GM23338 (cell line): ENCODE measurements at regions not wholly inside any gene's neighbourhood (a gene's known extent, or its start where the extent isn't known, plus 50 kb on each side); places are given as distances from the start of the nearest gene placed in this dataset.

Experiments used
- ATAC-seq: fragments of 200-7000 bp; cut with Tn5 transposase; 3 replicates; pipeline ENCODE4 v1.9.1; 2020
- DNase-seq: peaks from one replicate; pipeline ENCODE4 v3.0.0-alpha.2; 2015; ENCODE audit warnings: low spot score
- H2AFZ ChIP-seq: fragments of 200-600 bp; sonication (generic); 2 replicates; pipeline ENCODE4 v1.8.0; 2016; ENCODE audit warnings: antibody characterized with exemption, mild to moderate bottlenecking, moderate library complexity
- H3F3A ChIP-seq: fragments of 200-600 bp; sonication (generic); replicated peaks from 2 replicates; pipeline ENCODE4 v1.8.0; 2017; ENCODE audit warnings: antibody characterized with exemption, mixed run types, low read depth
- H3K27ac ChIP-seq: fragments of 200-600 bp; sonication (generic); 2 replicates; pipeline ENCODE4 v1.6.1; 2016; ENCODE audit warnings: low read depth
- H3K27me3 ChIP-seq: fragments of 200-600 bp; sonication (generic); 2 replicates; pipeline ENCODE4 v1.8.0; 2016; ENCODE audit warnings: mild to moderate bottlenecking, mixed run types, moderate library complexity; ENCODE audit not compliant: insufficient read depth
- H3K36me3 ChIP-seq: fragments of 200-600 bp; sonication (generic); 2 replicates; pipeline ENCODE4 v1.8.0; 2016; ENCODE audit warnings: mild to moderate bottlenecking; ENCODE audit not compliant: insufficient read depth
- H3K4me1 ChIP-seq: fragments of 200-600 bp; sonication (generic); 2 replicates; pipeline ENCODE4 v1.8.0; 2016; ENCODE audit warnings: mild to moderate bottlenecking, moderate library complexity; ENCODE audit not compliant: insufficient read depth
- H3K4me2 ChIP-seq: fragments of 200-600 bp; sonication (generic); 2 replicates; pipeline ENCODE4 v1.7.1; 2017; ENCODE audit warnings: mixed run types
- H3K4me3 ChIP-seq: fragments of 200-600 bp; sonication (generic); 2 replicates; pipeline ENCODE4 v1.6.1; 2016; ENCODE audit warnings: mixed run types
- H3K79me2 ChIP-seq: fragments of 200-600 bp; sonication (generic); replicated peaks from 2 replicates; pipeline ENCODE4 v1.8.0; 2017; ENCODE audit warnings: mild to moderate bottlenecking; ENCODE audit not compliant: insufficient read depth
- H3K9me2 ChIP-seq: fragments of 200-600 bp; sonication (generic); 2 replicates; pipeline ENCODE4 v1.8.0; 2017; ENCODE audit not compliant: insufficient read depth
- H4K20me1 ChIP-seq: fragments of 200-600 bp; sonication (generic); replicated peaks from 2 replicates; pipeline ENCODE4 v1.8.0; 2017; ENCODE audit warnings: mild to moderate bottlenecking; ENCODE audit not compliant: insufficient read depth
- H3K27ac Mint-ChIP-seq: 2 replicates; pipeline ENCODE4 v1.8.0; 2020; ENCODE audit warnings: inconsistent platforms, mild to moderate bottlenecking, moderate library complexity, mixed read lengths
- H3K27me3 Mint-ChIP-seq: 3 replicates; pipeline ENCODE4 v1.8.0; 2022; ENCODE audit warnings: low read depth, mild to moderate bottlenecking, moderate library complexity, mixed read lengths, inconsistent platforms; ENCODE audit not compliant: insufficient read depth, poor library complexity
- H3K36me3 Mint-ChIP-seq: 3 replicates; pipeline ENCODE4 v1.8.0; 2021; ENCODE audit warnings: low read depth, mild to moderate bottlenecking, inconsistent platforms, moderate library complexity, mixed read lengths
- H3K4me1 Mint-ChIP-seq: 3 replicates; pipeline ENCODE4 v1.8.0; 2020; ENCODE audit warnings: mild to moderate bottlenecking, inconsistent platforms, mixed read lengths
- H3K4me3 Mint-ChIP-seq: 3 replicates; pipeline ENCODE4 v1.8.0; 2021; ENCODE audit warnings: moderate library complexity, mild to moderate bottlenecking, inconsistent platforms, mixed read lengths
- H3K9me3 Mint-ChIP-seq: 3 replicates; pipeline ENCODE4 v1.8.0; 2020; ENCODE audit warnings: moderate library complexity, mild to moderate bottlenecking, inconsistent platforms, mixed read lengths
- CREB1 ChIP-seq: fragments of 250-450 bp; sonication (Bioruptor Pico); IDR thresholded peaks from 2 replicates; pipeline ENCODE4 v1.5.0; 2020; ENCODE audit warnings: low read depth, mild to moderate bottlenecking, moderate library complexity
- EZH2 ChIP-seq: fragments of 200-600 bp; sonication (generic); IDR thresholded peaks from one replicate; pipeline ENCODE4 v1.8.0; 2017; ENCODE audit warnings: antibody characterized with exemption, mild to moderate bottlenecking, low read depth; ENCODE audit not compliant: unreplicated experiment
- JUNB ChIP-seq: IDR thresholded peaks from one replicate; pipeline ENCODE4 v1.6.1; 2016; ENCODE audit warnings: antibody characterized with exemption; ENCODE audit not compliant: unreplicated experiment
- NANOG ChIP-seq: IDR thresholded peaks from 2 replicates; pipeline ENCODE4 v1.6.1; 2016; ENCODE audit warnings: antibody characterized with exemption, borderline replicate concordance
- ZNF114 ChIP-seq: fragments of 250-450 bp; sonication (Bioruptor Pico); IDR thresholded peaks from 2 replicates; pipeline ENCODE4 v1.5.0; 2020; ENCODE audit warnings: mild to moderate bottlenecking, moderate library complexity
- ZNF331 ChIP-seq: fragments of 250-450 bp; sonication (Bioruptor Pico); IDR thresholded peaks from 2 replicates; pipeline ENCODE4 v1.5.0; 2020; ENCODE audit warnings: low read depth, mild to moderate bottlenecking, moderate library complexity
- TF ChIP-seq, protein P1 (sequence below): fragments of 250-450 bp; sonication (Bioruptor Pico); IDR thresholded peaks from 2 replicates; pipeline ENCODE4 v1.5.0; 2020; ENCODE audit warnings: mild to moderate bottlenecking, moderate library complexity
- TF ChIP-seq, protein P2 (sequence below): IDR thresholded peaks from one replicate; pipeline ENCODE4 v1.6.1; 2018; ENCODE audit warnings: antibody characterized with exemption; ENCODE audit not compliant: unreplicated experiment

DNA sequence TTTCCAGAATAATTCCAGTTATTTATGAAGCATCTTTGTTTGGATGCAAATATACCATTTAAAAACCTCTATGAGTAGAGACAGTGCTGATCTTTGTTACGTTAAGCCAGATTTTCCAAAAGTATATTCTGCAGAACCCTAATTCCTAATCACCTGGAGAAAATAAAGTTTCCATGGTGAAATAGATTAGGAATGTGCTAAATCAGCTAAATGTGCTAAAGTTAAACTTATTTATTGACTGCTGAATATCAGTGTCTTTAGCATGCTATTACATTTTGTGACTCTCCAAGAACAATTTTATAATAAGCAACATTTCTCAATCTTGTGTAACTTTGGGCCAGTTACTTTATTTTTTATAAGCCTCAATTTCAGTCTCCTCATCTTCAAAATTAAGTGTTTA lies 196.3 kb upstream of the NFIA start (continued):
- TF ChIP-seq, protein P1, sequence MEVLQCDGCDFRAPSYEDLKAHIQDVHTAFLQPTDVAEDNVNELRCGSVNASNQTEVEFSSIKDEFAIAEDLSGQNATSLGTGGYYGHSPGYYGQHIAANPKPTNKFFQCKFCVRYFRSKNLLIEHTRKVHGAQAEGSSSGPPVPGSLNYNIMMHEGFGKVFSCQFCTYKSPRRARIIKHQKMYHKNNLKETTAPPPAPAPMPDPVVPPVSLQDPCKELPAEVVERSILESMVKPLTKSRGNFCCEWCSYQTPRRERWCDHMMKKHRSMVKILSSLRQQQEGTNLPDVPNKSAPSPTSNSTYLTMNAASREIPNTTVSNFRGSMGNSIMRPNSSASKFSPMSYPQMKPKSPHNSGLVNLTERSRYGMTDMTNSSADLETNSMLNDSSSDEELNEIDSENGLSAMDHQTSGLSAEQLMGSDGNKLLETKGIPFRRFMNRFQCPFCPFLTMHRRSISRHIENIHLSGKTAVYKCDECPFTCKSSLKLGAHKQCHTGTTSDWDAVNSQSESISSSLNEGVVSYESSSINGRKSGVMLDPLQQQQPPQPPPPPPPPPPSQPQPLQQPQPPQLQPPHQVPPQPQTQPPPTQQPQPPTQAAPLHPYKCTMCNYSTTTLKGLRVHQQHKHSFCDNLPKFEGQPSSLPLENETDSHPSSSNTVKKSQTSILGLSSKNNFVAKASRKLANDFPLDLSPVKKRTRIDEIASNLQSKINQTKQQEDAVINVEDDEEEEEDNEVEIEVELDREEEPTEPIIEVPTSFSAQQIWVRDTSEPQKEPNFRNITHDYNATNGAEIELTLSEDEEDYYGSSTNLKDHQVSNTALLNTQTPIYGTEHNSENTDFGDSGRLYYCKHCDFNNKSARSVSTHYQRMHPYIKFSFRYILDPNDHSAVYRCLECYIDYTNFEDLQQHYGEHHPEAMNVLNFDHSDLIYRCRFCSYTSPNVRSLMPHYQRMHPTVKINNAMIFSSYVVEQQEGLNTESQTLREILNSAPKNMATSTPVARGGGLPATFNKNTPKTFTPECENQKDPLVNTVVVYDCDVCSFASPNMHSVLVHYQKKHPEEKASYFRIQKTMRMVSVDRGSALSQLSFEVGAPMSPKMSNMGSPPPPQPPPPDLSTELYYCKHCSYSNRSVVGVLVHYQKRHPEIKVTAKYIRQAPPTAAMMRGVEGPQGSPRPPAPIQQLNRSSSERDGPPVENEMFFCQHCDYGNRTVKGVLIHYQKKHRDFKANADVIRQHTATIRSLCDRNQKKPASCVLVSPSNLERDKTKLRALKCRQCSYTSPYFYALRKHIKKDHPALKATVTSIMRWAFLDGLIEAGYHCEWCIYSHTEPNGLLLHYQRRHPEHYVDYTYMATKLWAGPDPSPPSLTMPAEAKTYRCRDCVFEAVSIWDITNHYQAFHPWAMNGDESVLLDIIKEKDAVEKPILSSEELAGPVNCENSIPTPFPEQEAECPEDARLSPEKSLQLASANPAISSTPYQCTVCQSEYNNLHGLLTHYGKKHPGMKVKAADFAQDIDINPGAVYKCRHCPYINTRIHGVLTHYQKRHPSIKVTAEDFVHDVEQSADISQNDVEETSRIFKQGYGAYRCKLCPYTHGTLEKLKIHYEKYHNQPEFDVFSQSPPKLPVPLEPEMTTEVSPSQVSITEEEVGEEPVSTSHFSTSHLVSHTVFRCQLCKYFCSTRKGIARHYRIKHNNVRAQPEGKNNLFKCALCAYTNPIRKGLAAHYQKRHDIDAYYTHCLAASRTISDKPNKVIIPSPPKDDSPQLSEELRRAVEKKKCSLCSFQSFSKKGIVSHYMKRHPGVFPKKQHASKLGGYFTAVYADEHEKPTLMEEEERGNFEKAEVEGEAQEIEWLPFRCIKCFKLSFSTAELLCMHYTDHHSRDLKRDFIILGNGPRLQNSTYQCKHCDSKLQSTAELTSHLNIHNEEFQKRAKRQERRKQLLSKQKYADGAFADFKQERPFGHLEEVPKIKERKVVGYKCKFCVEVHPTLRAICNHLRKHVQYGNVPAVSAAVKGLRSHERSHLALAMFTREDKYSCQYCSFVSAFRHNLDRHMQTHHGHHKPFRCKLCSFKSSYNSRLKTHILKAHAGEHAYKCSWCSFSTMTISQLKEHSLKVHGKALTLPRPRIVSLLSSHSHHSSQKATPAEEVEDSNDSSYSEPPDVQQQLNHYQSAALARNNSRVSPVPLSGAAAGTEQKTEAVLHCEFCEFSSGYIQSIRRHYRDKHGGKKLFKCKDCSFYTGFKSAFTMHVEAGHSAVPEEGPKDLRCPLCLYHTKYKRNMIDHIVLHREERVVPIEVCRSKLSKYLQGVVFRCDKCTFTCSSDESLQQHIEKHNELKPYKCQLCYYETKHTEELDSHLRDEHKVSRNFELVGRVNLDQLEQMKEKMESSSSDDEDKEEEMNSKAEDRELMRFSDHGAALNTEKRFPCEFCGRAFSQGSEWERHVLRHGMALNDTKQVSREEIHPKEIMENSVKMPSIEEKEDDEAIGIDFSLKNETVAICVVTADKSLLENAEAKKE = no peak
- TF ChIP-seq ZNF331 (CRISPR knock-in tag) (no peak), ZNF114 (no peak), CREB1 (CRISPR knock-in tag) (no peak)
- TF ChIP-seq, protein P2, sequence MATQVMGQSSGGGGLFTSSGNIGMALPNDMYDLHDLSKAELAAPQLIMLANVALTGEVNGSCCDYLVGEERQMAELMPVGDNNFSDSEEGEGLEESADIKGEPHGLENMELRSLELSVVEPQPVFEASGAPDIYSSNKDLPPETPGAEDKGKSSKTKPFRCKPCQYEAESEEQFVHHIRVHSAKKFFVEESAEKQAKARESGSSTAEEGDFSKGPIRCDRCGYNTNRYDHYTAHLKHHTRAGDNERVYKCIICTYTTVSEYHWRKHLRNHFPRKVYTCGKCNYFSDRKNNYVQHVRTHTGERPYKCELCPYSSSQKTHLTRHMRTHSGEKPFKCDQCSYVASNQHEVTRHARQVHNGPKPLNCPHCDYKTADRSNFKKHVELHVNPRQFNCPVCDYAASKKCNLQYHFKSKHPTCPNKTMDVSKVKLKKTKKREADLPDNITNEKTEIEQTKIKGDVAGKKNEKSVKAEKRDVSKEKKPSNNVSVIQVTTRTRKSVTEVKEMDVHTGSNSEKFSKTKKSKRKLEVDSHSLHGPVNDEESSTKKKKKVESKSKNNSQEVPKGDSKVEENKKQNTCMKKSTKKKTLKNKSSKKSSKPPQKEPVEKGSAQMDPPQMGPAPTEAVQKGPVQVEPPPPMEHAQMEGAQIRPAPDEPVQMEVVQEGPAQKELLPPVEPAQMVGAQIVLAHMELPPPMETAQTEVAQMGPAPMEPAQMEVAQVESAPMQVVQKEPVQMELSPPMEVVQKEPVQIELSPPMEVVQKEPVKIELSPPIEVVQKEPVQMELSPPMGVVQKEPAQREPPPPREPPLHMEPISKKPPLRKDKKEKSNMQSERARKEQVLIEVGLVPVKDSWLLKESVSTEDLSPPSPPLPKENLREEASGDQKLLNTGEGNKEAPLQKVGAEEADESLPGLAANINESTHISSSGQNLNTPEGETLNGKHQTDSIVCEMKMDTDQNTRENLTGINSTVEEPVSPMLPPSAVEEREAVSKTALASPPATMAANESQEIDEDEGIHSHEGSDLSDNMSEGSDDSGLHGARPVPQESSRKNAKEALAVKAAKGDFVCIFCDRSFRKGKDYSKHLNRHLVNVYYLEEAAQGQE = no peak

DNA sequence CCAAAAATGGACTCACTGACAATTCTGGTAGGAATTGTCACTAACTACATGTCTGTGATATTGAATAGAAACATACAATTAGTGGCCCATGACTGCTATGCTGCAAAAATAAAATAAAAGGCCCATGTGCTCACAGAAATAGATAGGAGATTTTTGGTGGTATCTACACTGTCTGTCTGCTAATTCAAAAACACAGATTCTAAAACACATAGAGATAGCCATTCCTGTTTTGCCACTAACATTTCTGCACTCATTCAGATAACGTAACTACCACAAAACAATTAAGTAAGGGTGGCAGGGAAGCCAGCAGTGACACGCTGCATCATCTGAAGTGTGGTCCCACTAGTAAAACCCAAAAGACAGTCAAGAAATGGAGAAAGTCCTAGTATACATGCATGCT lies 202.2 kb upstream of the NFIA start:
- no peaks in the 10 kb centered on the region for H3K36me3 Mint-ChIP-seq
- Histone ChIP-seq H4K20me1 (no peaks in the 10 kb centered on the region), H3K27me3 (no peaks in the 10 kb centered on the region), H3K4me3 (no peak overlapping the region), H3K4me2 (no peak overlapping the region), H3F3A (no peaks in the 10 kb centered on the region), H3K4me1 (no peaks in the 10 kb centered on the region), H3K27ac (no peak overlapping the region), H2AFZ (no peak overlapping the region; the same call in 1 of the 2 replicates), H3K9me2 (no peaks in the 10 kb centered on the region), H3K79me2 (no peaks in the 10 kb centered on the region), H3K36me3 (no peaks in the 10 kb centered on the region)
- DNase-seq (no peak), ATAC-seq (no peak)
- no peaks in the 10 kb centered on the region for H3K27me3 Mint-ChIP-seq
- no peak overlapping the region for H3K4me3 Mint-ChIP-seq
- no peaks in the 10 kb centered on the region for H3K9me3 Mint-ChIP-seq
- H3K4me1 Mint-ChIP-seq = no peaks in the 10 kb centered on the region; the same call in none of the 3 replicates
- TF ChIP-seq NANOG (no peak), EZH2 (no peak), ZNF114 (no peak), CREB1 (CRISPR knock-in tag) (no peak), JUNB (no peak), ZNF331 (CRISPR knock-in tag) (no peak)
- no peak overlapping the region for H3K27ac Mint-ChIP-seq
